Natural killer cell treated with Interleukin-12 subunit alpha and Interleukin-12 subunit beta and Interleukin-15 and Interleukin-18, amount 100 ng/mL, for 72 hours (primary cell): ENCODE measurements at regions not wholly inside any gene's neighbourhood (a gene's known extent, or its start where the extent isn't known, plus 50 kb on each side); places are given as distances from the start of the nearest gene placed in this dataset.
"Not testable (repeated sequence)": the region's sequence is repeated elsewhere in the genome, so short reads cannot be mapped to it uniquely, and the experiment has no call there.

Experiments used
- ATAC-seq, 2 donors: fragments of 150-1000 bp; cut with Tn5 transposase in 1 of 2; sonication (Bioruptor Pico), chemical (Tn5 transposase) in 1 of 2; 2 replicates each; pipeline ENCODE4 v1.10.0; 2021
- DNase-seq: peaks from one replicate; pipeline ENCODE4 v3.0.0; 2022; ENCODE audit warnings: low spot score
- H3K27ac Mint-ChIP-seq, 2 donors: 1 replicate in 1 of 2; 2 replicates in 1 of 2; pipeline ENCODE4 v1.8.0; 2022; ENCODE audit warnings: mixed read lengths in 2 of 2, mild to moderate bottlenecking in 1 of 2, moderate library complexity in 1 of 2
- H3K27me3 Mint-ChIP-seq, 2 donors: 1 replicate in 1 of 2; 2 replicates in 1 of 2; pipeline ENCODE4 v1.8.0; 2022; ENCODE audit warnings: mixed read lengths in 2 of 2
- H3K36me3 Mint-ChIP-seq: one replicate; pipeline ENCODE4 v1.8.0; 2022; ENCODE audit warnings: mixed read lengths
- H3K4me1 Mint-ChIP-seq, 2 donors: 1 replicate in 1 of 2; 2 replicates in 1 of 2; pipeline ENCODE4 v1.8.0; 2022; ENCODE audit warnings: low read depth in 2 of 2, mixed read lengths in 2 of 2, mild to moderate bottlenecking in 1 of 2
- H3K4me3 Mint-ChIP-seq: one replicate; pipeline ENCODE4 v1.8.0; 2022; ENCODE audit warnings: mixed read lengths
- H3K9me3 Mint-ChIP-seq: 2 replicates; pipeline ENCODE4 v1.8.0; 2022; ENCODE audit warnings: mixed read lengths

GRCh38 chr6:77292564-77293546 lies 170.4 kb downstream of the HTR1B start:
- Mint-ChIP-seq H3K9me3 (peaks cover 3% of the 10 kb centered on the region), H3K27me3 (no peaks in the 10 kb centered on the region), H3K27ac (no peak overlapping the region), H3K4me1 (no peaks in the 10 kb centered on the region), H3K4me3 (no peak overlapping the region), H3K36me3 (no peaks in the 10 kb centered on the region)
- ATAC-seq (no peak), DNase-seq (no peak)

GRCh38 chr6:77290798-77291197 lies 172.5 kb downstream of the HTR1B start:
- ATAC-seq (no peak), DNase-seq (no peak)
- no peak overlapping the region for H3K4me3 Mint-ChIP-seq
- H3K9me3 Mint-ChIP-seq: peaks cover 9% of the 10 kb centered on the region
- H3K36me3 Mint-ChIP-seq: no peaks in the 10 kb centered on the region
- no peaks in the 10 kb centered on the region for H3K4me1 Mint-ChIP-seq
- H3K27me3 Mint-ChIP-seq: no peaks in the 10 kb centered on the region
- no peak overlapping the region for H3K27ac Mint-ChIP-seq

GRCh38 chr6:77286541-77286940 lies 176.8 kb downstream of the HTR1B start:
- no peaks in the 10 kb centered on the region for H3K36me3 Mint-ChIP-seq
- H3K9me3 Mint-ChIP-seq: peaks cover 9% of the 10 kb centered on the region
- ATAC-seq: no peak
- H3K27ac Mint-ChIP-seq: no peak overlapping the region
- DNase-seq: no peak
- H3K4me1 Mint-ChIP-seq: no peaks in the 10 kb centered on the region
- no peak overlapping the region for H3K4me3 Mint-ChIP-seq
- no peaks in the 10 kb centered on the region for H3K27me3 Mint-ChIP-seq

GRCh38 chr6:77273929-77274328 lies 189.4 kb downstream of the HTR1B start:
- no peak overlapping the region for H3K4me3 Mint-ChIP-seq
- H3K36me3 Mint-ChIP-seq: peaks cover 8% of the 10 kb centered on the region
- no peaks in the 10 kb centered on the region for H3K27me3 Mint-ChIP-seq
- H3K27ac Mint-ChIP-seq: no peak overlapping the region
- ATAC-seq (no peak), DNase-seq (no peak)
- no peaks in the 10 kb centered on the region for H3K4me1 Mint-ChIP-seq
- H3K9me3 Mint-ChIP-seq: peaks cover 7% of the 10 kb centered on the region

- H3K9me3 Mint-ChIP-seq: peaks cover 19% of the 10 kb centered on the region
- H3K4me1 Mint-ChIP-seq: no peaks in the 10 kb centered on the region
- H3K36me3 Mint-ChIP-seq: no peaks in the 10 kb centered on the region
- no peaks in the 10 kb centered on the region for H3K27me3 Mint-ChIP-seq
- no peak overlapping the region for H3K27ac Mint-ChIP-seq
- H3K4me3 Mint-ChIP-seq: no peak overlapping the region
- ATAC-seq (no peak), DNase-seq (no peak)
Observed at GRCh38 chr6:77264970-77265369, 198.3 kb downstream of the HTR1B start.

GRCh38 chr6:77263003-77263402 lies 200.3 kb downstream of the HTR1B start:
- Mint-ChIP-seq H3K4me3 (no peak overlapping the region), H3K27ac (no peak overlapping the region), H3K4me1 (no peaks in the 10 kb centered on the region), H3K27me3 (no peaks in the 10 kb centered on the region), H3K36me3 (peaks cover 9% of the 10 kb centered on the region), H3K9me3 (peaks cover 27% of the 10 kb centered on the region)
- no peak for ATAC-seq
- DNase-seq: no peak

- DNase-seq, H3K4me1 Mint-ChIP-seq, H3K4me3 Mint-ChIP-seq, ATAC-seq, H3K27me3 Mint-ChIP-seq, H3K27ac Mint-ChIP-seq: not testable (repeated sequence)
- Mint-ChIP-seq H3K9me3 (peaks cover 18% of the 10 kb centered on the region), H3K36me3 (peaks cover 15% of the 10 kb centered on the region)
Observed at GRCh38 chr6:77251801-77252200, 211.5 kb downstream of the HTR1B start.

GRCh38 chr6:77249560-77249959 lies 213.7 kb downstream of the HTR1B start:
- Mint-ChIP-seq H3K36me3 (peaks cover 15% of the 10 kb centered on the region), H3K27me3 (no peaks in the 10 kb centered on the region), H3K4me3 (no peak overlapping the region), H3K9me3 (peaks cover 19% of the 10 kb centered on the region), H3K27ac (no peak overlapping the region), H3K4me1 (no peaks in the 10 kb centered on the region)
- ATAC-seq (no peak), DNase-seq (no peak)

GRCh38 chr6:77245026-77245425 lies 218.3 kb downstream of the HTR1B start:
- Mint-ChIP-seq H3K4me3 (no peak overlapping the region), H3K9me3 (peaks cover 20% of the 10 kb centered on the region), H3K4me1 (no peaks in the 10 kb centered on the region), H3K27ac (no peak overlapping the region), H3K36me3 (no peaks in the 10 kb centered on the region), H3K27me3 (no peaks in the 10 kb centered on the region)
- DNase-seq (no peak), ATAC-seq (no peak)

GRCh38 chr6:77231438-77232305 lies 231.6 kb downstream of the HTR1B start:
- no peak overlapping the region for H3K27ac Mint-ChIP-seq
- H3K4me1 Mint-ChIP-seq: no peaks in the 10 kb centered on the region
- H3K36me3 Mint-ChIP-seq: no peaks in the 10 kb centered on the region
- DNase-seq (no peak), ATAC-seq (no peak)
- no peaks in the 10 kb centered on the region for H3K27me3 Mint-ChIP-seq
- no peak overlapping the region for H3K4me3 Mint-ChIP-seq
- peaks cover 6% of the 10 kb centered on the region for H3K9me3 Mint-ChIP-seq

GRCh38 chr6:77228279-77228678 lies 235.0 kb downstream of the HTR1B start:
- Mint-ChIP-seq H3K4me1 (no peaks in the 10 kb centered on the region), H3K36me3 (no peaks in the 10 kb centered on the region), H3K4me3 (no peak overlapping the region), H3K9me3 (peaks cover 10% of the 10 kb centered on the region), H3K27ac (no peak overlapping the region), H3K27me3 (no peaks in the 10 kb centered on the region)
- ATAC-seq (no peak), DNase-seq (no peak)

GRCh38 chr6:77217896-77218295 lies 245.4 kb downstream of the HTR1B start:
- no peak for ATAC-seq
- H3K9me3 Mint-ChIP-seq: peaks cover 23% of the 10 kb centered on the region
- H3K4me3 Mint-ChIP-seq: no peak overlapping the region
- H3K36me3 Mint-ChIP-seq: peaks cover 6% of the 10 kb centered on the region
- no peak overlapping the region for H3K27ac Mint-ChIP-seq
- H3K4me1 Mint-ChIP-seq: no peaks in the 10 kb centered on the region
- DNase-seq: no peak
- H3K27me3 Mint-ChIP-seq: no peaks in the 10 kb centered on the region

- peaks cover 17% of the 10 kb centered on the region for H3K9me3 Mint-ChIP-seq
- H3K27me3 Mint-ChIP-seq: no peaks in the 10 kb centered on the region
- H3K4me1 Mint-ChIP-seq: no peaks in the 10 kb centered on the region
- no peaks in the 10 kb centered on the region for H3K36me3 Mint-ChIP-seq
- no peak for ATAC-seq
- DNase-seq: no peak
- H3K4me3 Mint-ChIP-seq: no peak overlapping the region
- H3K27ac Mint-ChIP-seq: no peak overlapping the region
Observed at GRCh38 chr6:77205936-77206335, 257.4 kb downstream of the HTR1B start.

- no peak for DNase-seq
- peaks cover 20% of the 10 kb centered on the region for H3K9me3 Mint-ChIP-seq
- H3K27ac Mint-ChIP-seq: no peak overlapping the region
- no peaks in the 10 kb centered on the region for H3K36me3 Mint-ChIP-seq
- no peak for ATAC-seq
- H3K27me3 Mint-ChIP-seq: no peaks in the 10 kb centered on the region
- H3K4me3 Mint-ChIP-seq: no peak overlapping the region
- no peaks in the 10 kb centered on the region for H3K4me1 Mint-ChIP-seq
Observed at GRCh38 chr6:77204555-77204954, 258.7 kb downstream of the HTR1B start.
